ENCODE measurements at regions not wholly inside any gene's neighbourhood (a gene's known extent, or its start where the extent isn't known, plus 50 kb on each side); places are given as distances from the start of the nearest gene placed in this dataset.

DNA sequence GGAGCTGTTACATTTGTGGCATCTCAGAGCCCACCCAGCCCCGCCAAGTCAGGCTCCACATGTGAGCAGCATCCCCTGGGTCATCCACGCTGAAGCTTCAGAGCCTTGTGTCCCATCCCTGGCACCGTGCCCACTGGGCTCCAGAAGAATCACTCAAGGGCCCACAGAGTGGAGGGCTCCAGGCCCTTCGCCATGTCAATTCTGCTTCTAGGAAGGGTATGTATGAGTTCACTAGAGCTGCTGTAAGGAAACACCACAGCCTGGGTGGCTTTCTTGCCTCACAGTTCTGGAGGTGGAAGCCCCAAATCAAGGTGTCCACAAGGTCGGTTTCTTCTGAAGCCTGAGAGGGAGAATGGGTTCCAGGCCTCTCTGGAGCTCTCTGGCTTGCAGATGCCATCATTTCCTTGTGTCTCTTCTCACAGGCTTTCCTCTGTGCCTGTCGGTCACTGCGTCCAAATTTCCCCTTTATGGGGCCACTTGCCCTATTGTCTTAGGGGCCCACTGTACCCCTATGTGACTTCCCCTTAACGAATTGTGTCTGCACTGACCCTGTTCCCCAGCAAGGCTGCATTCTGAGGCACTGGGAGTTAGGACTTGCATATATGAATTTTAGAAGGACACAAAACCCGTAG is 1476.0 kb downstream of the TBC1D22A start:
- DNase-seq (ENCODE audit: low spot score) = no peak

GRCh38 chr22:48237466-48238283 is 1475.2 kb downstream of the TBC1D22A start:
- no peak for DNase-seq (ENCODE audit: low spot score)

DNA sequence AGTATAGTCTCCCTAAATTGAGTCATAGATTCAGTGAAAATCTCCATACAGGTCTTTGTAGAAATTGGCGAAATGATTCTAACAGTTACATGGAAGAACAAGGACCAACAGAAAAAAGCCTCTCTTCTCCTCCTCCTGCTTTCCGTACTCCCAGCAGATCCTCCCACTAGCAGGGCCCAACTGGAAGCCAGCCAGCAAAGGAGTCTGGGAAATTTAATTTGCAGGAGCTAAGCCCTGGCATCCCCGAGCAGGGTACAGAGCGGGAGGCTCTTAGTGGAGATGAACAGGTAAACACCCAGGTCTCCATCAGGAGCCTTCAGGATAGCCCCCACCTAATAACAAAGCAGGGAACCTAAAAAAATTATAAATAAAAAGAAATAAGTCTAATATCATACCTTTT is 1473.8 kb downstream of the TBC1D22A start:
- no peak for DNase-seq (ENCODE audit: low spot score)

DNA sequence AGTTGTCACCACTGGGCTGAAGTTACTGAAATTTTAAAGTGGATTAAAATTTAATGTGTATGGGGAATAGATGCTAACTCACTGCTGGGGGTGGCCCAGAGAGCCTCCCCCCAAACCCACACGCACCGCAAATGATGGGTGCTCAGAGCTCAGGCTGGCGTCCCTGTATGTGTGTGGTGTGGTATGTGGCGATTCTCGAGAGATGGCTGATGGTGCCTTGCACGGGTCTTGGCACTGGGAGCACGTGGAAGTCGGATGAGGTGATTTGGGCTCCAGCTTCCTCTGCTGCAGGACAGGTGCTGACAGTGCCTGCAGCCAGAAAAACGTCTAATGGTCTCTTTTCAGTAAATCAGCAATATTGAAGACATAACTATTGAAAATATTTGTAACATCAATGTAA is 1473.3 kb downstream of the TBC1D22A start:
- no peak for DNase-seq (ENCODE audit: low spot score)

GRCh38 chr22:48234011-48234410 is 1471.6 kb downstream of the TBC1D22A start:
- no peak for DNase-seq (ENCODE audit: low spot score)

DNA sequence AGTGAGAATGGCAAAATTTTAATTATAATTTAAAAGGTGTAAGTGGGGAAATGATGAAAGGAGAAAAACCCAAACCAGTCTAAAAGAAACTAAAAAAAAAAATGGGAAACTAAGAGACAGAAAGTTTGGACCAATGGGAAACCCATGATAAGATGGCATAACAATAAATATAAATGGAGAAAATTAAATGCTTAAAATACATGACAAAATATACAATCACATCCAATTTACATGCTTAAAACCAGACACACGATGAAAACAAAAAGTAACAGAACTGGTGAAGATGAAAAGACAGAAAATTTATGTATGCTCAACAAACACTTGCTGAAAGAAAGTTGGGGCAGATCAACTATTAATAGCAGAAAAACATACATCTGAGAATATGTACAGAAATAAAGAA is 1471.1 kb downstream of the TBC1D22A start:
- DNase-seq (ENCODE audit: low spot score) = no peak

DNA sequence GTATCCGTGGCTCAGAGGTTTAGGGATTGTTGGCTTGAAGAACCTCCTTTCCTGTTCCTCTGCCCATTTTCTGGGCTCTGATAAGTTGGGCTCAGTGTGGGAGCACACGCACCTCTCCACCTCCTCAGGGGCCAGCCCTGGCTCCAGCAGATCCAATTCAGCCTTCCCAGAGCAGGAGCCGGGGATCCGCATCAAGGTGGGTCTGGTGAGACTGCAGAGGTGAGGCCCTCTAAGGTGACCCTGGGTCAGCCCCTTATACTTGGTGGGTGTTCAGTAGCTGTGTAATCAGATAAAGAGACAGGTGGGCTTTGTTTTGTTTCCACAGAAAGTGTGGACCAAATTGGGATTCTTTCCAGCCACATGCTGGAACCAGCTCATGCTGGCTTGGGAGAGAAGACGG is 1466.0 kb downstream of the TBC1D22A start:
- DNase-seq (ENCODE audit: low spot score) = no peak

- no peak for DNase-seq (ENCODE audit: low spot score)
Observed at GRCh38 chr22:48227341-48228018, 1465.0 kb downstream of the TBC1D22A start.

- no peak for DNase-seq (ENCODE audit: low spot score)
Observed at GRCh38 chr22:48226026-48227013, 1463.9 kb downstream of the TBC1D22A start.

GRCh38 chr22:48224332-48224731 is 1461.9 kb downstream of the TBC1D22A start:
- DNase-seq (ENCODE audit: low spot score) = no peak

GRCh38 chr22:48223488-48224190 is 1461.2 kb downstream of the TBC1D22A start:
- no peak for DNase-seq (ENCODE audit: low spot score)

DNA sequence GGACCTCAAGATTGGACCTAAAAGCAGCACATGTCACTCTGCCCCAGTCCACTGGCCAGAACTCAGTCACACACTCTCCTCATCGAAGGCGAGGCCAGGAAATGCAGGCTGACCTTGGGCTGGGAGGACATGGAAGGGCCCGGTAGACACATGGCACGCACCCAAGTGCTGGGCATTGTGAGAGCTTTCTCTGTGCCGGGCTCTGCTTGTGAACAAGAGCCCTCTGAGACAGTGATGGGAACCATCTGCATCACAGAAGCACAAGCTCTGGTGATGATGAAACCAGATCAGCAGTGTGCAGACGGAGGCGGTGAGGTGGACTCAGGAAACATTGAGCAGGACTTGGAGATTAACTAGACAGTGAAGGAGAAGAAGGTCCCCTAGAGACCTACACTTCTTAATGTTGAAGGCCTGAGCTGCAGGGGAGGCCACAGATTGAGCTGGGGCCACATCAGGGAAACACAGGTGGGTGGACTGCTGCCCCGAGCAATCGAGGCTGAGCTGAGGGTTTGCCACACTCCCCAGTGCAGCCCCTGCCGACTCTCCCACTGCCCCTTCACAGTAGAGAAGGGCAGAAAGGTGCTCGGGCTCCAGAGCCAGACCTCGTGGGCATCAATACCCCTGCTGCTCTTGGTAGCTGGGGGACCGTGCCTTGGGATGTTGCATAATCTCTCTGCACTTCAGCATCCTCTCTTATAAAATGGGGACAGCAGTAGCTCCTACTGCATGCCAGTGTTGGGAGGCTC is 1460.5 kb downstream of the TBC1D22A start:
- DNase-seq (ENCODE audit: low spot score) = no peak

GRCh38 chr22:48218889-48219420 is 1456.5 kb downstream of the TBC1D22A start:
- DNase-seq (ENCODE audit: low spot score) = no peak

DNA sequence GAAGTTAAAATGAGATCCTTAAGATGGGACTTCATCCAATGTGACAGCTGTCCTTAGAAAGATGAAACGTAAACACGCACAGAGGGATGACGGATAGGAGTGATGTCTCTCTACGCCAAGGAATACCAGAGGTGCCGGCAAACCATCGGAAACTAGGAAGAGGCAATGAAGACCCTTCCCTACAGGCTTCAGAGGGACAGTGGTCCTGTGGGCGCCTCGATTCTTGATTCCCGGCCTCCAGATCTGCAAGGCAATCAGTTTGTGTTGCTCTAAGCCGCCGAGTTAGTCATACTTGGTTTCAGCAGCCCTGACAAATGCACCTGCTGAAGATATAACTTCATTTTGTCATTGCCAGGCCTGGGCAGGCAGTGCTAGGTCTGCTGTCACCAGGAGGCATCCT is 1455.1 kb downstream of the TBC1D22A start:
- DNase-seq (ENCODE audit: low spot score) = no peak

DNA sequence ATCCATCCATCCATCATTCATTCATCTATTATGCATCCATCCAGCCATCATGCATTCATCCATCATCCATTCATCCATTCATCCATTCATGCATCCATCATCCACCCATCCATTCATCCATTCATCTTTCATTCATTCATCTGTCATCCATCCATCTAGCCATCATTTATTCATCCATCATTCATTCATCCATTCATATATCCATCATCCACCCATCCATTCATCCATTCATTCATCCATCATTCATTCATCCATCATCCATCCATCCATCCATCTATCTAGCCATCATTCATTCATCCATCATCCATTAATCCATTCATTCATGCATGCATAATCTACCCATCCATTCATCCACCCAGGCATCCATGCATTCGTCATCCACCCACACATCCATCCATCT is 1450.3 kb downstream of the TBC1D22A start:
- DNase-seq (ENCODE audit: low spot score) = no peak

GRCh38 chr22:48210812-48211211 is 1448.4 kb downstream of the TBC1D22A start:
- DNase-seq (ENCODE audit: low spot score) = no peak

DNA sequence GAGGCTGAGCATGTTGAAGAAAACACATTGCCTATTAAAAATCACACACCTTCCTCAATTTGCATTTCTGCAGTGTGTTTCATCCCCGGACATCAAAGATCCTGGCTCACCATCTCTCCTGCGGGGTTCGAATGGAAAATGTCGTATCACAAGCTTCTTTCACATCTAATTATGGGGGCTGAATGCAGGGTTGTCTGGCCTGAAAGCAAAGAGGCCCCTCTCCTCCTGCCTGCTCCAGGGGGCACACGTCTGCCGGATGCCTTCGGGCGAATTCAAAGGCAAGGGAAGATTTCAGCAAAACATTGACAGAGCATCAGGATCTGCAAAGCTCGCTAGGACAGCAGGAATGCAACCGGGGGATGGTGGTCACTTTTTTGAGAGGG is 1447.7 kb downstream of the TBC1D22A start:
- no peak for DNase-seq (ENCODE audit: low spot score)

DNA sequence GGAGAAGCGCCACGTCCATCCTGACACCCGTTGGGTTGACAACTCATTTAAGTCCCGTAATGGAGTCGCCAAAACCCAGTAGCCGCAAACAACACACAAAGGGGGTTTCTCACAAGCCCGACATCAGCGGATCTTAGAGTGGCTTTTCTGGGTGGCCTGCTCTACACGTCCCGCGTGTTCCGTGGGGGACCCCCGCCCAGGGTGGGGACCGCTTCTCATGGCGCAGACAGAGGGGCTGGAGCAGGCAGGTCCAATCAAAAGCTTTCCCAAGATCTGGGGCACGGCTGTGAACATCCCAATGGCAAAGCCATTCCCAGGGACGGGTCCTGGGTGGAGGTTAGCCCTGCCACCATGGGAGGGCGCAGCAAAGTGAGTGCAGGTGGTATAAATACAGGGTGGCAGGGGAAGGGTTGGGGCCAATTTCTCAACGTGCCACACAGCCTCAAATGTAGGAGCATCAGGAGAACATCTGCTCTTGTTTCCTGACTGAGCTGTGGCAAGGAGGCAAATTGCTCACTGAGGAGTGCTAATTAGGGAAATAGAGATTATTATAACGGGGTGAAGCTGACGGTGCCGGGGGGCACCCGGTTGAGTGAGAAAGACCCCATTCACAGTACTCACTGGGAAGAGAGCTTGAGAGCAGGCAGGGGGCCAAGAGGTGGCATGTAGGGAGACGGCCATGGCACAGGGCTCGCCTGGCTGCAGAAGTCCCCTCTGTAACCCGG is 1447.2 kb downstream of the TBC1D22A start:
- no peak for DNase-seq (ENCODE audit: low spot score)

DNA sequence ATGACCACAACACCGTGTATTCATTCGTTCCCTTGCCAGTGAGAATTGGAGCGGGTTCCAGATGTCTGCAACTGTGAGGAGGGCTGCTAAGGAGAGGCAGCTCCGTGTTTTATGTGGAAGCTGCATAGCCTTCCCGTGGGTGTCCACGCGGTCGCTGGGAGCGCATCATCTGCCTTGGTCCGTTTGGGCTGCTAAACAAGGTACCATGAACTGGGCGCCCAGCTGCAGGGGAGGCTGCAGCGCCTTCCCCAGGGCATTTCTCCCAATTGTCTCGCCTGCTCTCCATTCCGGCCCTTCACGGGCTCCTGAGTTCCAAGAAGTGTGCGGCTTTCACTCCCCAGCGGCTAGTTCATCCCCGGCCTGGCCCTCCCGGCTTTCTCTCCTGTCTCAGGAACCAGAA is 1446.4 kb downstream of the TBC1D22A start:
- no peak for DNase-seq (ENCODE audit: low spot score)

Data from AG08396 (cell line).